KMS-11 (cell line): ENCODE measurements at regions not wholly inside any gene's neighbourhood (a gene's known extent, or its start where the extent isn't known, plus 50 kb on each side); places are given as distances from the start of the nearest gene placed in this dataset.

Experiments used
- H2AFZ ChIP-seq: fragments of 200-600 bp; sonication (generic); 2 replicates; pipeline ENCODE4 v1.6.1; 2016; ENCODE audit warnings: antibody characterized with exemption, mixed run types, low read depth
- H3K27ac ChIP-seq: fragments of 200-600 bp; sonication (generic); 2 replicates; pipeline ENCODE4 v1.6.1; 2016; ENCODE audit warnings: mild to moderate bottlenecking, mixed run types
- H3K27me3 ChIP-seq: fragments of 200-600 bp; sonication (generic); 2 replicates; pipeline ENCODE4 v1.6.1; 2017; ENCODE audit warnings: mild to moderate bottlenecking, low read depth, mixed run types, moderate library complexity; ENCODE audit not compliant: insufficient read depth
- H3K36me3 ChIP-seq: fragments of 200-600 bp; sonication (generic); 2 replicates; pipeline ENCODE4 v1.6.1; 2017; ENCODE audit warnings: mild to moderate bottlenecking, mixed run types; ENCODE audit not compliant: insufficient read depth
- H3K4me1 ChIP-seq: fragments of 200-600 bp; sonication (generic); 2 replicates; pipeline ENCODE4 v1.6.1; 2016; ENCODE audit warnings: mild to moderate bottlenecking, low read depth, mixed run types; ENCODE audit not compliant: poor library complexity, severe bottlenecking
- H3K4me2 ChIP-seq: fragments of 200-600 bp; sonication (generic); 2 replicates; pipeline ENCODE4 v1.7.0; 2016; ENCODE audit warnings: mild to moderate bottlenecking, mixed run types
- H3K4me3 ChIP-seq: fragments of 200-600 bp; sonication (generic); IDR thresholded peaks from 2 replicates; pipeline ENCODE4 v1.6.1; 2017; ENCODE audit warnings: low read depth, low read length, mixed read lengths; ENCODE audit not compliant: insufficient read depth
- H3K79me2 ChIP-seq: fragments of 200-600 bp; sonication (generic); 2 replicates; pipeline ENCODE4 v1.6.1; 2016; ENCODE audit warnings: low read depth, mixed run types; ENCODE audit not compliant: insufficient read depth
- H3K9ac ChIP-seq: fragments of 200-600 bp; sonication (generic); 2 replicates; pipeline ENCODE4 v1.6.1; 2016; ENCODE audit warnings: mild to moderate bottlenecking, mixed run types
- H4K20me1 ChIP-seq: fragments of 200-600 bp; sonication (generic); 2 replicates; pipeline ENCODE4 v1.6.1; 2016; ENCODE audit warnings: mild to moderate bottlenecking, mixed run types; ENCODE audit not compliant: insufficient read depth
- TF ChIP-seq, protein P1 (sequence below): fragments of 200-600 bp; sonication (generic); conservative IDR thresholded peaks from 2 replicates; pipeline ENCODE4 v1.6.1; 2017; ENCODE audit warnings: low read depth, mild to moderate bottlenecking, antibody characterized with exemption, low read length, moderate library complexity, mixed read lengths

DNA sequence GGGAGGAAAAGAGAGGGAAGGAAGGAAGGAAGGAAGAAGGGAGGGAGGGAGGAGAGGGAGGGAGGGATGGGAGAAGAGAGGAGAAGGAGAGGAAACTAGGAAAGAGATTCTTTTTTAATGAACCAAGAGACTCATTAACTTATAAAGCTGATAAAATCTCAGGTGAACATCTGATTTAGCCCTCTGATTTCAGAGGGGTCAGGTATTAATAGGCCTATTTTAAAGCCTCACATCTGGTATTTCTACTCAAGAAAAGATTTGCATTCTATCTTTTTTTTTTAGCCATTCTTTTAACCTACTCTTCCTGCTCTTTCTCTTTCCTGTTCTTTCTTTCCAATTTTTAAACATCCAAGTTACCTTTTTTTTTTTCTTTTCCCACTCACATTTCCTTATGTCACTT, 103.3 kb upstream of the CPEB2 start:
- Histone ChIP-seq H3K27me3 (no peaks in the 10 kb centered on the region), H3K79me2 (no peaks in the 10 kb centered on the region), H3K9ac (no peak overlapping the region), H3K4me3 (no peak overlapping the region), H3K4me1 (no peaks in the 10 kb centered on the region), H3K36me3 (no peaks in the 10 kb centered on the region), H2AFZ (no peak overlapping the region), H3K4me2 (no peak overlapping the region), H4K20me1 (no peaks in the 10 kb centered on the region), H3K27ac (no peak overlapping the region)
- TF ChIP-seq, protein P1, sequence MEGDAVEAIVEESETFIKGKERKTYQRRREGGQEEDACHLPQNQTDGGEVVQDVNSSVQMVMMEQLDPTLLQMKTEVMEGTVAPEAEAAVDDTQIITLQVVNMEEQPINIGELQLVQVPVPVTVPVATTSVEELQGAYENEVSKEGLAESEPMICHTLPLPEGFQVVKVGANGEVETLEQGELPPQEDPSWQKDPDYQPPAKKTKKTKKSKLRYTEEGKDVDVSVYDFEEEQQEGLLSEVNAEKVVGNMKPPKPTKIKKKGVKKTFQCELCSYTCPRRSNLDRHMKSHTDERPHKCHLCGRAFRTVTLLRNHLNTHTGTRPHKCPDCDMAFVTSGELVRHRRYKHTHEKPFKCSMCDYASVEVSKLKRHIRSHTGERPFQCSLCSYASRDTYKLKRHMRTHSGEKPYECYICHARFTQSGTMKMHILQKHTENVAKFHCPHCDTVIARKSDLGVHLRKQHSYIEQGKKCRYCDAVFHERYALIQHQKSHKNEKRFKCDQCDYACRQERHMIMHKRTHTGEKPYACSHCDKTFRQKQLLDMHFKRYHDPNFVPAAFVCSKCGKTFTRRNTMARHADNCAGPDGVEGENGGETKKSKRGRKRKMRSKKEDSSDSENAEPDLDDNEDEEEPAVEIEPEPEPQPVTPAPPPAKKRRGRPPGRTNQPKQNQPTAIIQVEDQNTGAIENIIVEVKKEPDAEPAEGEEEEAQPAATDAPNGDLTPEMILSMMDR: no peak

DNA sequence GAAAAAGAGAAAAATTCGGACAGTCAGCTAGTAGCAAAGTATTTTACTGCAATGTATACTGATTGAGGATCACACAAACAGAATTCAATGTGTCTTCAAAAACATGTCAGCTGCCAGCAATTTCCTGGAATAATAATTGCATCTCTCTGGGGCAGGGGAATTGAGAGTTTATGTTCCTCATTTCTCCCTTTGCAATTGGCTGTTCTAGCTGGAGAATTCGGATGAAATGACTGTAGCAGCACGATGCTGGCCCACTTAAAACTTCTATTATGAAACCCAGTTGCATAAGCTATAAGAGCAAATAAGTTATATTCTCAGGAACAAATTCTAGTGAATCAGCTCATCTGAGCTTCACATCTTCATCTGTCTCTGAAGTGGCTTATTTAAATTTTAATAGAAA, 99.9 kb upstream of the CPEB2 start:
- TF ChIP-seq, protein P1: no peak

DNA sequence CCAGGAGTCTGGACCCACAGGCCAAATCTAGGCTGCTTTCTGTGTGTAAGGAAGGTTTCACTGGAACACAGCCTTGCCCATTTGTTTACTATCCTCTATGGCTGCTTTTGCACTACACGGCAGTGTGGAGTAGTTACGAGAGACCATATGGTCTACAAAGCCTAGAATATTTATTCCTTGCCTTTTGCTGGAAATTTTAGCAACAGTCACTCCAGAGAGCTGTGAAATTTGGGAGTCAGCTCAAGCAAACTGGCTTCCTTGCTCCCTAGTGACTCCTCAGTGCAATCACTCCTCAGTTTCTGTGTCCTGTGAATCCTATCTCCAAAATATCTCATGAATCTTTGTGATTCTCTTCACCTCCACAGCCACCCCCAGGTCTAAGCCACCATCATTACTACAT, 99.0 kb upstream of the CPEB2 start:
- Histone ChIP-seq H3K9ac (no peak overlapping the region), H4K20me1 (no peaks in the 10 kb centered on the region)

More for the DNA sequence above, 99.9 kb upstream of the CPEB2 start:
- H2AFZ ChIP-seq: no peak overlapping the region
- H3K79me2 ChIP-seq: no peaks in the 10 kb centered on the region
- no peaks in the 10 kb centered on the region for H3K27me3 ChIP-seq
- no peak overlapping the region for H3K4me3 ChIP-seq
- peaks cover 9% of the 10 kb centered on the region for H3K4me1 ChIP-seq
- no peaks in the 10 kb centered on the region for H3K36me3 ChIP-seq
- no peaks in the 10 kb centered on the region for H4K20me1 ChIP-seq
- H3K4me2 ChIP-seq: no peak overlapping the region
- no peak overlapping the region for H3K9ac ChIP-seq
- H3K27ac ChIP-seq: no peak overlapping the region

DNA sequence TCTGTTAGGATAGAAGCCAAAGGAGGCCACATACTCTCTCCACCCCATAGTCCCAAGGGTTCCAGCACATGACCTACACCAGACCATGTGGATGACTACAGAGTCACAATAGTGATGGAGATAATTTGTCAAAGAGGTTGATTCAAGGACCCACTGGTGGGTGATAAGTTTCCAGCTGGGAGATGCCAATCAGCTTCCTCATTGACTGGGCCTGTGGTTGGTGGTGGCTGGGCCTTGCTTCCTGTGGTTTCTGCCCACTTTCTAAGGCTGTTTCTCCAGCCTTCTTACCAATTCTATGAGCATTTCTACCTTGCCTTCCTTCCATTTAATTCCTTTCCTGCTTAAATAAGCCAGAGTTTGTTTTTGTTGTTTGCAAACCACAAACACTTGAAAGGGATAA, 95.5 kb upstream of the CPEB2 start:
- 0 out of 2 replicates have a peak overlapping the region, but pooled peaks have one; percentile 4 for H3K4me2 ChIP-seq

More for the DNA sequence above, 99.0 kb upstream of the CPEB2 start:
- H3K36me3 ChIP-seq: no peaks in the 10 kb centered on the region
- no peak overlapping the region for H2AFZ ChIP-seq
- H3K4me3 ChIP-seq: no peak overlapping the region
- H3K4me1 ChIP-seq: peaks cover 19% of the 10 kb centered on the region
- TF ChIP-seq, protein P1: no peak
- no peaks in the 10 kb centered on the region for H3K79me2 ChIP-seq
- H3K27ac ChIP-seq: no peak overlapping the region
- no peak overlapping the region for H3K4me2 ChIP-seq
- no peaks in the 10 kb centered on the region for H3K27me3 ChIP-seq

More for the DNA sequence above, 95.5 kb upstream of the CPEB2 start:
- H3K36me3 ChIP-seq: no peaks in the 10 kb centered on the region
- no peaks in the 10 kb centered on the region for H3K79me2 ChIP-seq
- H3K4me3 ChIP-seq: no peak overlapping the region
- H3K27me3 ChIP-seq: no peaks in the 10 kb centered on the region
- TF ChIP-seq, protein P1: no peak
- no peak overlapping the region for H2AFZ ChIP-seq
- H3K4me1 ChIP-seq: peaks cover 49% of the 10 kb centered on the region
- H3K27ac ChIP-seq: no peak overlapping the region
- H3K9ac ChIP-seq: no peak overlapping the region
- no peaks in the 10 kb centered on the region for H4K20me1 ChIP-seq
